Fibroblast of the conjunctiva (primary cell): ENCODE measurements at regions not wholly inside any gene's neighbourhood (a gene's known extent, or its start where the extent isn't known, plus 50 kb on each side); places are given as distances from the start of the nearest gene placed in this dataset.
A peak's percentile ranks its signal among the peaks of the same experiment; 100 is the strongest.
"Not testable (repeated sequence)": the region's sequence is repeated elsewhere in the genome, so short reads cannot be mapped to it uniquely, and the experiment has no call there.

Experiments used
- DNase-seq: peaks from one replicate; pipeline ENCODE4 v3.0.0-alpha.2; 2010; ENCODE audit warnings: low read depth

- DNase-seq, result no peak
Measured at GRCh38 chr2:145909175-145909755, 1389.3 kb upstream of the ZEB2 start.

- DNase-seq, result no peak
Measured at GRCh38 chr2:145906354-145906753, 1386.4 kb upstream of the ZEB2 start.

GRCh38 chr2:145905371-145905770 lies 1385.5 kb upstream of the ZEB2 start:
- DNase-seq, result no peak

GRCh38 chr2:145897151-145897550 lies 1377.2 kb upstream of the ZEB2 start:
- DNase-seq, result no peak

- DNase-seq, result no peak
Measured at GRCh38 chr2:145887915-145888314, 1368.0 kb upstream of the ZEB2 start.

- DNase-seq, result not testable (repeated sequence)
Measured at GRCh38 chr2:145880997-145881396, 1361.1 kb upstream of the ZEB2 start.

- no peak for DNase-seq
Measured at GRCh38 chr2:145875016-145875415, 1355.1 kb upstream of the ZEB2 start.

- peak; percentile 62 for DNase-seq
Measured at GRCh38 chr2:145874466-145874865, 1354.5 kb upstream of the ZEB2 start.

- DNase-seq, result no peak
Measured at GRCh38 chr2:145864501-145864900, 1344.6 kb upstream of the ZEB2 start.

GRCh38 chr2:145861940-145862339 lies 1342.0 kb upstream of the ZEB2 start:
- DNase-seq, result no peak

GRCh38 chr2:145860083-145860482 lies 1340.2 kb upstream of the ZEB2 start:
- no peak for DNase-seq

- DNase-seq, result no peak
Measured at GRCh38 chr2:145855142-145855541, 1335.2 kb upstream of the ZEB2 start.

GRCh38 chr2:145854039-145854755 lies 1334.3 kb upstream of the ZEB2 start:
- no peak for DNase-seq

GRCh38 chr2:145851730-145852129 lies 1331.8 kb upstream of the ZEB2 start:
- no peak for DNase-seq

GRCh38 chr2:145849466-145849865 lies 1329.5 kb upstream of the ZEB2 start:
- no peak for DNase-seq

- peak; percentile 44 for DNase-seq
Measured at GRCh38 chr2:145846982-145847381, 1327.1 kb upstream of the ZEB2 start.

- no peak for DNase-seq
Measured at GRCh38 chr2:145845923-145846322, 1326.0 kb upstream of the ZEB2 start.

GRCh38 chr2:145845207-145845894 lies 1325.4 kb upstream of the ZEB2 start:
- peak; percentile 10 for DNase-seq

GRCh38 chr2:145841973-145842372 lies 1322.1 kb upstream of the ZEB2 start:
- peak; percentile 6 for DNase-seq

- no peak for DNase-seq
Measured at GRCh38 chr2:145836986-145837385, 1317.1 kb upstream of the ZEB2 start.

- DNase-seq, result no peak
Measured at GRCh38 chr2:145835665-145836064, 1315.7 kb upstream of the ZEB2 start.

- no peak for DNase-seq
Measured at GRCh38 chr2:145832681-145833080, 1312.8 kb upstream of the ZEB2 start.

GRCh38 chr2:145829931-145830330 lies 1310.0 kb upstream of the ZEB2 start:
- DNase-seq, result no peak
